ENCODE measurements at regions not wholly inside any gene's neighbourhood (a gene's known extent, or its start where the extent isn't known, plus 50 kb on each side); places are given as distances from the start of the nearest gene placed in this dataset.

DNA sequence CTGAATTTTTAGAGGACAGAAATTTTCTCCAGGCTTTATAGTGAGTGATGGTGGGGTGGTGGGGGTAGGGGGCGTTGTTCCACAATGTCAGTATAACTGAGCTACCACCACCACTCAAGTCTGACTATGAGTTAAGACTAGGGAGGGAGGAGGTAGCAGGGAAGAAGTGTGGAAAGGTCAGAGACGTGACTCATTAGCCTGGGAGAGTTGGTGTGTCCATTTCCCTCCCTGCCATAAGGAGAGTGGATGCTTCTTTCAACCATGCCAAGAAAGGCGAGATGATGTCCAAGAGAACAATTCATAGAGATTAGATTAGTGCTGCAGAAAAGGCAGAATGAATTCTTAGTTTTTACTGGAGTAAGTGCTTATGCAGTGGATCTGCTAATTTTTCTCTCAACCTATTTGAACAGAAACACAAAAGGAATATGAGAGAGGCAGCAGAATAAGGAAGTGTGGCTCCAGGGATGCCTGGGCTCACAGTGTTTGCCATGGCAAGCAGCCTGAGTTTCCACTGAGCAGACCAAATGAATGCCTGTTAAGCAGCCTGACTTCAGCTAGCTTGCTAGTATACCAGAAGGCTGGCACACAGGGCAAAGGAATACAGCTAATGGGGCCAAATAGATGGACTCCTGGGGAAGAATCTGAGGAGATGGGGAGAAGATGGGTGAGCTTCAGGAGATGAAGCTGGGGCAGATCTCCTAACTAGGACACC, 708.9 kb downstream of the NTRK3 start:
- H3K36me3 ChIP-seq (replicated peaks in 1 of 2; ENCODE audit: control insufficient read depth in 1 of 2, insufficient read depth in 2 of 2, low read length in 2 of 2) = no peaks in the 10 kb centered on the region
- CTCF ChIA-PET (ENCODE audit: low intra/inter-chr PET ratio, low total read pairs) = no interaction called here
- ATAC-seq = no peak

More for the DNA sequence above, 708.9 kb downstream of the NTRK3 start:
- no TSS peak for BruUV-seq (replicated peaks)
- intact Hi-C loops (cut with micrococcal nuclease; ENCODE audit: unreplicated experiment) (no loop called here), in situ Hi-C loops (cut with HindIII; ENCODE audit: extremely low pct_ligation_motif_present, low pct_unique_long_range_greater_than_20kb) (no loop called here)
- Histone ChIP-seq H4K20me1 (ENCODE audit: insufficient read depth, low read length) (no peaks in the 10 kb centered on the region), H3K4me3 (replicated peaks in 1 of 3; ENCODE audit: insufficient read depth in 1 of 3, low read depth in 2 of 3, low read length in 3 of 3) (no peak overlapping the region), H3K9me3 (ENCODE audit: low read length) (peaks cover 88% of the 10 kb centered on the region), H3K9ac (ENCODE audit: insufficient read depth, low read depth, low read length) (no peak overlapping the region), H3K27ac (ENCODE audit: extremely low read length, insufficient read depth, low read length) (no peak overlapping the region), H3K4me1 (ENCODE audit: insufficient read depth, low read length) (no peaks in the 10 kb centered on the region), H3K27me3 (ENCODE audit: control insufficient read depth in 1 of 2, insufficient read depth in 2 of 2, low read length in 2 of 2) (no peaks in the 10 kb centered on the region), H2AFZ (ENCODE audit: low read length) (no peak overlapping the region), H3K4me2 (ENCODE audit: low read depth, low read length) (no peak overlapping the region), H3K79me2 (ENCODE audit: insufficient read depth, low read length) (no peaks in the 10 kb centered on the region)
- POLR2A ChIA-PET = no interaction called here
- WGBS (ENCODE audit: low lambda C conversion rate) = 5% methylated on average over 3 of the region's 3 CpGs
- TF ChIP-seq ZNF784 (CRISPR knock-in tag; IDR thresholded peaks at IDR 0.05; ENCODE audit: borderline replicate concordance) (no peak), ZNF12 (CRISPR knock-in tag; IDR thresholded peaks at IDR 0.05) (no peak), EED (CRISPR knock-in tag; IDR thresholded peaks at IDR 0.05) (no peak), ZNF639 (CRISPR knock-in tag; conservative IDR thresholded peaks at IDR 0.05) (no peak), ELF4 (CRISPR knock-in tag; IDR thresholded peaks at IDR 0.05; ENCODE audit: borderline replicate concordance) (no peak), BHLHE40 (IDR thresholded peaks at IDR 0.05; ENCODE audit: low read length) (no peak), SOX6 (IDR thresholded peaks at IDR 0.05) (no peak), SOX6 (CRISPR knock-in tag; IDR thresholded peaks at IDR 0.05) (no peak), KLF12 (CRISPR knock-in tag; IDR thresholded peaks at IDR 0.05; ENCODE audit: borderline replicate concordance) (no peak), ZNF879 (CRISPR knock-in tag; IDR thresholded peaks at IDR 0.05) (no peak), RBAK (CRISPR knock-in tag; IDR thresholded peaks at IDR 0.05) (no peak), DDIT3 (CRISPR knock-in tag; IDR thresholded peaks at IDR 0.05) (no peak), ZNF260 (CRISPR knock-in tag; IDR thresholded peaks at IDR 0.05; ENCODE audit: borderline replicate concordance, low read depth) (no peak), ZFP36 (IDR thresholded peaks at IDR 0.05; ENCODE audit: borderline replicate concordance, low read depth, low read length, partially characterized antibody) (no peak)
- TF ChIP-seq, protein P1, sequence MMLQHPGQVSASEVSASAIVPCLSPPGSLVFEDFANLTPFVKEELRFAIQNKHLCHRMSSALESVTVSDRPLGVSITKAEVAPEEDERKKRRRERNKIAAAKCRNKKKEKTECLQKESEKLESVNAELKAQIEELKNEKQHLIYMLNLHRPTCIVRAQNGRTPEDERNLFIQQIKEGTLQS (CRISPR knock-in tag; IDR thresholded peaks at IDR 0.05) = no peak
- FAIRE-seq (no peak), DNase-seq (ENCODE audit: low spot score) (no peak)

Data from HepG2 (cell line).